ENCODE measurements at regions not wholly inside any gene's neighbourhood (a gene's known extent, or its start where the extent isn't known, plus 50 kb on each side); places are given as distances from the start of the nearest gene placed in this dataset.

GRCh38 chr1:119293797-119294196 is 74.8 kb upstream of the HAO2 start:
- Histone ChIP-seq H3K27ac (no peak overlapping the region), H3K4me3 (no peak overlapping the region)

- H3K4me3 ChIP-seq = no peak overlapping the region
- H3K27ac ChIP-seq = no peak overlapping the region
Measured at GRCh38 chr1:119294199-119294598, 74.4 kb upstream of the HAO2 start.

- H3K4me3 ChIP-seq = no peak overlapping the region
Measured at GRCh38 chr1:119294722-119295121, 73.9 kb upstream of the HAO2 start.

GRCh38 chr1:119298687-119299303 is 69.8 kb upstream of the HAO2 start:
- no peak overlapping the region for H3K4me3 ChIP-seq
- no peak overlapping the region for H3K27ac ChIP-seq

More at GRCh38 chr1:119294722-119295121, 73.9 kb upstream of the HAO2 start:
- H3K27ac ChIP-seq = no peak overlapping the region

GRCh38 chr1:119302011-119302410 is 66.6 kb upstream of the HAO2 start:
- H3K4me3 ChIP-seq = no peak overlapping the region
- no peak overlapping the region for H3K27ac ChIP-seq

GRCh38 chr1:119308130-119308700 is 60.4 kb upstream of the HAO2 start:
- Histone ChIP-seq H3K4me3 (no peak overlapping the region), H3K27ac (no peak overlapping the region)

- no peak overlapping the region for H3K4me3 ChIP-seq
- H3K27ac ChIP-seq = no peak overlapping the region
Measured at GRCh38 chr1:119308806-119309205, 59.8 kb upstream of the HAO2 start.

GRCh38 chr1:119310301-119310700 is 58.3 kb upstream of the HAO2 start:
- no peak overlapping the region for H3K4me3 ChIP-seq
- H3K27ac ChIP-seq = no peak overlapping the region

GRCh38 chr1:119312500-119312899 is 56.1 kb upstream of the HAO2 start:
- no peak overlapping the region for H3K4me3 ChIP-seq
- H3K27ac ChIP-seq = no peak overlapping the region

GRCh38 chr1:119314001-119314796 is 54.4 kb upstream of the HAO2 start:
- Histone ChIP-seq H3K4me3 (no peak overlapping the region), H3K27ac (no peak overlapping the region)

- no peak overlapping the region for H3K4me3 ChIP-seq
Measured at GRCh38 chr1:119316870-119317416, 51.6 kb upstream of the HAO2 start.

GRCh38 chr1:119318466-119319309 is 49.9 kb upstream of the HAO2 start:
- Histone ChIP-seq H3K27ac (no peak overlapping the region), H3K4me3 (no peak overlapping the region)

More at GRCh38 chr1:119316870-119317416, 51.6 kb upstream of the HAO2 start:
- peak overlapping the region in 5 of 21 experiments; percentile 3 to 68 (median 31) for H3K27ac ChIP-seq

Measured in skin epidermis (tissue), 12 donors.